AG04450 (cell line): ENCODE measurements at regions not wholly inside any gene's neighbourhood (a gene's known extent, or its start where the extent isn't known, plus 50 kb on each side); places are given as distances from the start of the nearest gene placed in this dataset.

ENCODE experiments used
- CTCF ChIA-PET: fragments of 300-600, 350-600 bp; formaldehyde crosslinking; extraction: SDS; loops from one replicate; lab custom pipeline; 2022; ENCODE audit warnings: antibody characterized with exemption, inconsistent platforms; lab: Charles Lee
- POLR2A ChIA-PET: fragments of 350-600 bp; formaldehyde crosslinking; extraction: SDS; loops from one replicate; lab custom pipeline; 2021; ENCODE audit warnings: antibody characterized with exemption, inconsistent platforms; lab: Yijun Ruan, JAX
- DNase-seq: peaks from one replicate; pipeline ENCODE4 v3.0.0-alpha.2; 2011; ENCODE audit warnings: low read depth, low spot score
- H3K27ac ChIP-seq: one replicate; pipeline ENCODE4 v1.5.1; 2012; ENCODE audit warnings: low read depth, low read length, control low read depth
- H3K27me3 ChIP-seq: one replicate; pipeline ENCODE4 v1.6.0; 2012; ENCODE audit warnings: low read length; ENCODE audit not compliant: control insufficient read depth, insufficient read depth
- H3K4me3 ChIP-seq: 2 replicates; pipeline ENCODE4 v1.5.1; 2011; ENCODE audit warnings: mild to moderate bottlenecking, low read depth, low read length, control low read depth
- H3K9me3 ChIP-seq: 2 replicates; pipeline ENCODE4 v1.5.1; 2012; ENCODE audit warnings: low read length; ENCODE audit not compliant: control insufficient read depth, insufficient read depth
- TF ChIP-seq, protein P1 (sequence below): IDR thresholded peaks from 2 replicates; pipeline ENCODE4 v1.5.1; 2011; ENCODE audit warnings: low read depth, low read length, control low read depth, inconsistent platforms

DNA sequence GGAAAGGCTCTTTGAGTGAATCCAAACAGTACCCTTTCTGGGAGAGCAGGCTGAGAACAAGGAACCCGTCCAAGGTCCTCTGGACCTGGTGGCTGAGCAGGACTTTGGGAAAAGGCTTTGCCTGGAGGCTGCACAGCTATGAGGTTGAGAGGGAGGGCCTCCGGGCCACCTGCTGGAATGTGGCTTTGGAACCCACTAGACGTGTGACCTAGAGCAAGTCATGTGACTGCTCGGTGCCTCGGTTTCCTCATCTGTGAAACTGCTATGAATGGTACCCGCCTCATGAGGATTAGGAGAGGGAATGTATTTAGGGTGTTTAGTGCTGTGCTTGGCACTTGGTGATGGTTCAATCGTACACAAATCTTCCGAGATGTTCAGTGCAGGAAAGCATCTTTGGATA lies 50.4 kb downstream of the HAPSTR1 start:
- no peak overlapping the region for H3K27ac ChIP-seq
- no peaks in the 10 kb centered on the region for H3K9me3 ChIP-seq
- CTCF ChIA-PET: interaction anchor here (1.0 kb wide), 1 partner anchor 124 kb away, joined by 3 read pairs; no protein-coding TSS in a partner anchor
- H3K4me3 ChIP-seq: no peak overlapping the region
- TF ChIP-seq, protein P1, sequence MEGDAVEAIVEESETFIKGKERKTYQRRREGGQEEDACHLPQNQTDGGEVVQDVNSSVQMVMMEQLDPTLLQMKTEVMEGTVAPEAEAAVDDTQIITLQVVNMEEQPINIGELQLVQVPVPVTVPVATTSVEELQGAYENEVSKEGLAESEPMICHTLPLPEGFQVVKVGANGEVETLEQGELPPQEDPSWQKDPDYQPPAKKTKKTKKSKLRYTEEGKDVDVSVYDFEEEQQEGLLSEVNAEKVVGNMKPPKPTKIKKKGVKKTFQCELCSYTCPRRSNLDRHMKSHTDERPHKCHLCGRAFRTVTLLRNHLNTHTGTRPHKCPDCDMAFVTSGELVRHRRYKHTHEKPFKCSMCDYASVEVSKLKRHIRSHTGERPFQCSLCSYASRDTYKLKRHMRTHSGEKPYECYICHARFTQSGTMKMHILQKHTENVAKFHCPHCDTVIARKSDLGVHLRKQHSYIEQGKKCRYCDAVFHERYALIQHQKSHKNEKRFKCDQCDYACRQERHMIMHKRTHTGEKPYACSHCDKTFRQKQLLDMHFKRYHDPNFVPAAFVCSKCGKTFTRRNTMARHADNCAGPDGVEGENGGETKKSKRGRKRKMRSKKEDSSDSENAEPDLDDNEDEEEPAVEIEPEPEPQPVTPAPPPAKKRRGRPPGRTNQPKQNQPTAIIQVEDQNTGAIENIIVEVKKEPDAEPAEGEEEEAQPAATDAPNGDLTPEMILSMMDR: no peak
- DNase-seq: no peak
- no peaks in the 10 kb centered on the region for H3K27me3 ChIP-seq
- POLR2A ChIA-PET: no interaction called here

DNA sequence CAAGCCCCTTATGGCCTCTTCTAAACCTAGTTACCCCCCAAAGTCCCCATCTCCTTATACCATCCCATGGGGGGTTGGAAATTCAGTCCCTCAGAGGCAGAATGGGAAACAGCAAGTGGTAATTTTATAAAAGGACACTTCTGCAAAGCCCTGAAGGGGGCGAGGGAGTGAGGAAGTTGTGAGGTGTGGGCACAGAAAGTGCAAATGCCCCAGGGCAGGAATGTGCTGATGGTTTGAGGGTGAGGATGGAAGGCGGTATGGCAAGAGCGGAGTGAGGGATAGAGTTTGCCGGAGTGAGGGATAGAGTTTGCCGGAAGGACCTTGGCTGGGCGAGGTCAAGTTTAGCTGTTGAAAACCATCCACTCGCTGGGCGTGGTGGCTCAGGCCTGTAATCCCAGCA lies 52.7 kb downstream of the HAPSTR1 start:
- Histone ChIP-seq H3K27ac (no peak overlapping the region), H3K4me3 (no peak overlapping the region), H3K27me3 (no peaks in the 10 kb centered on the region), H3K9me3 (no peaks in the 10 kb centered on the region)
- TF ChIP-seq, protein P1: no peak
- ChIA-PET CTCF (no interaction called here), POLR2A (no interaction called here)
- no peak for DNase-seq

DNA sequence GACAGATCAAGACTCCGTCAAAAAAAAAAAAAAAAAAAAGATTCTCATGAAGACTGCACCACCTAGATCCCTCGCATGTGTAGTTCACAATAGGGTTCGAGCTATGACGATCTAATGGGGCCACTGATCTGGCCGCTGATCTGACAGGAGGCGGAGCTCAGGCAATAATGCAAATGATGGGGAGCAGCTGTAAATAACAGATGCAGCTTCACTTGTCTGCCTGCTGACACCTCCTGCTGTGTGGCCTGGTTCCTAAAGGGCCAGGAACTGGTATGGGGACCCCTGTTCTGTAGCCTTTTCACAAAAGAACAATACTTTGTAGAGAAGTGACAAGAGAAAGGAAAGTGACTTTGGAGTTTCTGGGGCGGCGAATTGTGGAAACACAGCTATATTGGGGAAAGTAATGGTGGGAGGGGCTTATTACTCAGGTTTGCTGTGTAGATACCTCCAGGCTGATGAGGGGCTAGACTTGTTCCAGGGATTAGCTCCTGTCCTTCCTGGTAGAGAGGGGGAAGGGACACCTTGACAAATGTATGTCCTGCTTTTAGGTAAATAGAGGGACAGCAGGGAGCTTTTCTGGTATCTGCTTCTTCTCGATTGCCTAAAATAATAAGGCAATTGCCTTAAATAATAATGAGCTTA lies 57.1 kb downstream of the HAPSTR1 start:
- TF ChIP-seq, protein P1: no peak
- CTCF ChIA-PET: interaction anchor here (1.1 to 3.0 kb wide), 2 partner anchors 10 to 14 kb away, joined by 3 to 29 read pairs; no protein-coding TSS in a partner anchor
- DNase-seq: no peak
- POLR2A ChIA-PET: interaction anchor here (0.7 kb wide), 1 partner anchor 16 kb away, joined by 4 read pairs; no protein-coding TSS in a partner anchor
- Histone ChIP-seq H3K27ac (no peak overlapping the region), H3K27me3 (no peaks in the 10 kb centered on the region), H3K4me3 (no peak overlapping the region), H3K9me3 (no peaks in the 10 kb centered on the region)

DNA sequence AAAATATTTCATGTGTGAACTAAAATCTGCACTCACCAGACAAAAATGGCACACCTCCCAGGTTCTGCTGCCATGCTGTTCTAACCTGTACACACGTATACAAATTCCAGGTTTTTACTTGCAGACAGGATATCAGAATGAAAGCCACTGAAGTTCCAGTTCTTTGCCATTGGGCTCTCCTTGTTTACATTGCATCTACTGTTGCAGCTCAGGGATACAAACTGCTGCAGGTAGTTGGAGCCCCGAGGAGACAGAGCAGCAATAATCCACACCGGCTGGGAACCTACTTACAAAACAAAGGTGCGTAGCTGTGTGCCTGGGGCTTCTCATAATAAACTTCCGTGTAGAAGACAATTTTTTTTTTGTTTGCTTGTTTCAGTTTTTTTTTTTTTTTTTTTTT lies 59.6 kb downstream of the HAPSTR1 start:
- Histone ChIP-seq H3K4me3 (no peak overlapping the region), H3K27ac (no peak overlapping the region), H3K27me3 (no peaks in the 10 kb centered on the region), H3K9me3 (no peaks in the 10 kb centered on the region)
- POLR2A ChIA-PET: interaction anchor here (1.0 kb wide), 1 partner anchor 12 kb away, joined by 5 read pairs; no protein-coding TSS in a partner anchor
- CTCF ChIA-PET: interaction anchor here (3.6 kb wide), 1 partner anchor 12 kb away, joined by 20 read pairs; no protein-coding TSS in a partner anchor
- TF ChIP-seq, protein P1: no peak
- no peak for DNase-seq

DNA sequence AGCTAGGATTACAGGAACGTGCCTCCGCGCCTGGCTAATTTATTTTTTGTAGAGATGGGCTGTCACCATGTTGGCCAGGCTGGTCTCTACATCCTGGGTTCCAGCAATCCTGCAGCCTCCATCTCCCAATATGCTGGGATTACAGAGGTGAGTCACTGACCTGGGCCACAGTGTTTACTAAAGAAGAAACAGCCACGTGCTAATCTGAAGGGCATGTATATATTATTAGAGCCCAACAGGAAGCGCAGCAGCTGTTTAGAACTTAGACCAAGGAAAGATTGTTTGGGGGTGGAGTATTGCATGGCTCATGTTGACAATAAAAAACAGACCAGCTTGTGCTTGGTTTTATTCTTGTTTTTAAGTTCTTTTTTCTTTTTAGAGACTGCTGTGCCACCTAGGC lies 60.2 kb downstream of the HAPSTR1 start:
- H3K27ac ChIP-seq: peak overlapping the region; percentile 70
- H3K4me3 ChIP-seq: no peak overlapping the region
- DNase-seq: peak; percentile 68
- TF ChIP-seq, protein P1: no peak
- no peaks in the 10 kb centered on the region for H3K27me3 ChIP-seq
- ChIA-PET POLR2A (interaction anchor here (0.7 to 1.0 kb wide), 3 partner anchors 9 to 60 kb away, joined by 3 to 5 read pairs (median 4); partner anchors contain the start of gene HAPSTR1), CTCF (interaction anchor here (0.7 to 3.6 kb wide), 2 partner anchors 12 to 32 kb away, joined by 4 to 20 read pairs; no protein-coding TSS in a partner anchor)
- no peaks in the 10 kb centered on the region for H3K9me3 ChIP-seq
